GM18858 (cell line): ENCODE measurements at regions not wholly inside any gene's neighbourhood (a gene's known extent, or its start where the extent isn't known, plus 50 kb on each side); places are given as distances from the start of the nearest gene placed in this dataset.
"Not testable (repeated sequence)": the region's sequence is repeated elsewhere in the genome, so short reads cannot be mapped to it uniquely, and the experiment has no call there.

Experiments
- ATAC-seq: cut with Tn5 transposase; IDR thresholded peaks from one replicate; pipeline ENCODE4 v1.9.1; 2021; ENCODE audit not compliant: unreplicated experiment

DNA sequence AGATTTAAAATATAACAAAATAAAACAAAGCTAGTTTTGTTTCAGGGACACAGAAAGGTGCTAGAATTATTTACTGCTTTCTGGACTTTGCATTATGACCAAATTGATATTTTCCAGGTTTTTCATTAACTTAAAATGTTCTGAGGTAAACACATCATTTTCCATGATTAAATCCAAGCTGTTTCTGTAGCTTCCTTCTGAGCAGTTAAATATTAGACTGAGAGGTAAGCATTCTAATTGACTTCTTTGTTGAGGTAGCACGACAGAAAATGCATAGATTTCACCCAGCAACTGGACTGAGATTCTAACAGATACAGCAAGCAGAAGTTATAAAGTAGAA, 98.3 kb downstream of the BMP4 start:
- ATAC-seq = no peak

DNA sequence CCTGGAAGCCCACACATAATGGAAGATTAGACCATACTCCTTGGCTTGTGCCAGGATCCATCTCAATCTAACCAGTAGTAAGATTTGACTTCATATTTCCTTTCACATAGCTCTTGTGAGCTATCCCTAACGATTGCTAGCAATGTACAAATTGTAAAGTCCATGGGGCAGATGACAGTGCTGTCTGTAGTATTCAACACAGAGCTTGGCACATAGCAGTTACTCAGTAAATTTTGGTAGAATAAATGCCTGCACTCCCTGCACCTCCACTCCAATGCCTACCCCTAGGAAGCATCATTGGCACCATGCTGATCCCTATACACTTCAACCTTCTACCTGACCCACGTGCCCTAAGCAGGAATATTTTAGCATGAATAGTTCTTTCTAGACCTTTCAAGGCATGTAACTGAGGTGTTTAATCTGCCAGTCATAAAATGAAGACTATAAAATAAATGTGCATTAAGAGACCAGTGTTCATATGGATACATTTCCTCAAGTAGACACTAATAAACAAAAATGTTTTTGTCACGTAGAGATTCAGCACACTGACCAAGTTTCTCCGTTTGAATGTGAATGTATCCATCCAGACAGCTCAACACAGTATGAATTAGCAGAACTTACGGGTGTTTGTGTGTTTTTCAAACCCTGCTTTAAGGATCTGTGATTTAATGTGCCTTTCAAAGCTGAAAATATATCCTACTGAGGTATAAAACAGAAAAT, 98.8 kb downstream of the BMP4 start:
- no peak for ATAC-seq

DNA sequence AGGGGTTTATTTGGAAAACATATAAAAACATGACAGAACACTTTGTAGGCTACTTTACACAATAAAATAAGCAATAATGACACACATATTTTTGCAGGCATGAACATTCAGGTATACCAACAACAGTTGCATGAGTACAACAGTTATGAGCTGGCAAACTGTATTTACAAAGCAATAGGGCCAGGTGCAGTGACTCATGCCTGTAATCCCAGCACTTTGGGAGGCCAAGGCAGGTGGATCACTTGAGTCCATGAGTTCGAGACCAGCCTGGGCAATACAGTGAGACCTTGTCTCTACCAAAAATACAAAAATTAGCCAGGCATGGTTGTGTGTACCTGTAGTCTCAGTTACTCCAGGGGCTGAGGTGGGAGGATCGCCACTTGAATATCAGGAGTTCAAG, 101.1 kb downstream of the BMP4 start:
- no peak for ATAC-seq

DNA sequence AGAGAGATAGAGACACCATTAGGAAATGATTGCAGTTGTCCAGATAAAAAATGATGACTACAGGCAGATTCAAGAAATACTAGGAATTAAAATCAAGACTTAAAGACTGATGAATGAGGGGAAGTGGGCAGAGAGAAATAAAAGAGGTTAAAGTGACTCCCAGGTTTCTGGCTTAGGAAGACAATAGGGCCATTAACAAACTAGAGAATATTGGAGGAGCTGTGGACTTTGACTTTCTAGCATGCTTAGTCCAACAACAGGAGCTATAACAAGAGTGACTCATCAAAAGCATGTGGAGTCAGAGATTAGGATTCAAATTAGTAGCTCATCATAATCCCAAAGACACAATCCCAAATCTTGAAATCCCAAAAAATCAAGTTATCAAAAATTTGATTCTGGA, 101.5 kb downstream of the BMP4 start:
- no peak for ATAC-seq

DNA sequence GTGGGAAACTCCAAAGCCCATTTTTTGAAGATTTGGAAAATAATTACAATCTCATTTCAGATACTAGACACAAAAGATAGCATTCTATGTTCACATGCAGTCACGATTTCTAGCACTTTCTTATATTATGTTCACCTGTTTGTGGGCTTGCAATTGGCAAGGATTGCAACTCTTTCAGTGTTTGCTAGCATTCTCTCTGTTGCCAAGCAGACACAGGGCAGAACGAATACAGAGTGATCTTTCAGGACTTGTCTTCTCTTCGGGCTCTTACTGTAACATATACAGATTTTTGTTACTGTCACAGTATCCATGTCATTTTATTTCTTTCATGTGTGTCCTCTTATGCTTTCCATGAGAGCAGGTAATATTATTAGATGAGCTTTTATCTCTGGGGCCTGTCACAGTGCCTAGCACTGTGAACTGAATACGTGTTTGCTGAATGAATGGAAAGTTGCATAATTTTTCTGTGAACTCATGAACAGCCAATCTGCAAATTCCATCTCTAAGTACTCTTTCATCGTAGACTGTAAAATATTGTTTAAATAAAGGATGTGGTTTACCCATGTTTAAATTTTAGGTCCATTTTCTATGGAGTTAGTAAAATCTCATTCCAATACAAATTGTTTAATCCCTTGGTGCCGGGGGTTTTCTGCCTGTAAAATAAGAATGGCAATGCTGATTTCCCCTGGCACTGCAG, 105.1 kb downstream of the BMP4 start:
- no peak for ATAC-seq

DNA sequence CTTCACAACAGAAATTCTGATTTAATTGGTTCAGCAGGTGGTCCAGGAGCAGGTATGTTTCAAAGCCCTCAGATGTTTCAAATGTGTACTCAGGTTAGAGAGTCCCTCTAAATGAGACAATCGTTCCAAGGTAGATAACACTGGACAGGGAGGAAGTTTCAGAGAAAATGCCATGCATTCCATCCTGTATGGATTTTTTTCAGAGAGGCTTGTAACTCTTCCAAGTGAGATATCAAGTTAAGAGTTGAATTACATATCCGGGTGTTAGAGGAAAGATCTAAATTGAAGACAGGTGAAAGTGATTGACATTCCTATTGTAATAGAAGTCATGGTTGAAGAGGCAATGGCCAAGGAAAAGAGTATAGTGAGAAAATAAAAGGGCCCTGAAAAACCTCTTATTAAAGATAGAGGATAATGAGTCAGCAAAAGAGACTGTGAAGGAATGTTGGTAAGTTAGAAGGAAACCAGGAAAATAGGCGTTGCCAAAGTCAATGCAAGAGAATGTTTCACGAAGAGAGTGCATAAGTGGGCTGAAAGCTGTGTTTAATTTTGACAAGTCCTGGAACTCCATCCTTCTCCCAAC, 105.8 kb downstream of the BMP4 start:
- ATAC-seq = no peak

DNA sequence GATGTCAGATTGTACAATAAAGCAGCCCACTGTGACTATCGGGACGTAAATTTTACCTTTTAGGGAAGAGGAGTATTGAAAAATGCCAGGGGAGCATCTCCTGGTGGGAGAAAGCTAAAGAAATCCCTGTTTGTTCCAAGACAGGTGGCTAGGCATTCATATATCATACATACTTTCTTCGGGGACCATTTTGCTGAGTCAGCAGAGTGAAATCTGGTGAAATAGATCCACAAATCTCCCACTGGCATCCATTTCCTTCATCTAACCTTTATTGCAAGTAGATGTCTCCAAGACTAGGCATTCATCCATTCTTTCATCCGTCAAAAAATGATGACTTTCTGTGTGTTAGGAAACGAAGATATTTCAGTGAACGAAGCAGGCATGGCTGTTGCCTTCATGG, 107.1 kb downstream of the BMP4 start:
- no peak for ATAC-seq

DNA sequence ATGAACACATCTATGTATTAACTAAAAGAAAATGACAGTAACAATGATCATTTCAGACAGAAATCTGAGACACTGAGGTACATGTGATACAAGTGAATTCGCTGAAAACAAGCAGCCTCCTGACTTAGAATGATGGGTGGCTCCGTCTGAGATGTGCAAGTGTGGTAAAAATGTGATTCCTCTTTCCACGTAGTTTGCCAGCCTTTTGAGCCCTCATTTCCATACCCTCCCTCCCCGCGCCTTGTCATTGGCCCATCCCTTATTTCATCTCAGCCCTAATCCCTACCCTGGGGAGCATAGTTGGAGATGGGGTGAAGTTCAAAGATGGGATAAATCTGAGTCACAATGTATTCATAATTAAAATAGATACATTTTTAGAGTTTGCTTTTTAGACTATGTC, 107.8 kb downstream of the BMP4 start:
- ATAC-seq = no peak

DNA sequence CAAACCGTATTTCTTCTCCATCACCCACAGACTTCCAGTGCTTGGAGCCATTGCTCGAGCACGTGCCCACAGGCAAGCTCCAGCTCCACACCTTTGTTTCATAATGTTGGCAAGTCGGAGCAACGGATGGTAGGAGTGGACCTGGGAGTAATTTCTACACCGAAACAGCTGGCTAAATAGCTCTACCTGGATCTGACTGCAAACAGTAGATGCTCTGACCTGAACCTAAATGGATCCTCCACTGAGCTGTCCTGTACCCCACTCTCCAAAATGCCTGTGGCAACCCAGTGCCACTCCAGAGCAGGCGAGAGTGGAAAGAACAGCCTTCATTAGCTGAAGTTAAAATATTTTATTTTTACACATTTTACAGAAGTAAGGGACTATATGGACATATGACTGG, 108.7 kb downstream of the BMP4 start:
- no peak for ATAC-seq

DNA sequence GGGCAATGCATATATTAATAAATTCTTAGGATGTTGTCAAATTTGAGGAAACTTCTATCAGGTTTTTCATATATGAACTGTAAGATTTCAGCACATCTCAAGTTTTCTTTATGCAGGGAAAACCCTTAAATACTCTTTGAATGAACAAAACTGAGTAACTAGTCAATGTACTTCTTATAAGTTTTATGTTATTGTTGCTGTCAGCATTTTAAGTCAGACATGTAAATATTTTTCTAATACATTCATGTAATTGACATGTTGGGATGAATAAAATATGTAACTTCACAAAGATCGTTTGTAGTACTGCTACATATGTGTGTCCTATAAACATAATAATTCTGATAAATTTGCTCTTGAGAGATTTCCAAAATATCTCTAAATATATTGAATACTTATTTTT, 109.6 kb downstream of the BMP4 start:
- ATAC-seq = no peak

DNA sequence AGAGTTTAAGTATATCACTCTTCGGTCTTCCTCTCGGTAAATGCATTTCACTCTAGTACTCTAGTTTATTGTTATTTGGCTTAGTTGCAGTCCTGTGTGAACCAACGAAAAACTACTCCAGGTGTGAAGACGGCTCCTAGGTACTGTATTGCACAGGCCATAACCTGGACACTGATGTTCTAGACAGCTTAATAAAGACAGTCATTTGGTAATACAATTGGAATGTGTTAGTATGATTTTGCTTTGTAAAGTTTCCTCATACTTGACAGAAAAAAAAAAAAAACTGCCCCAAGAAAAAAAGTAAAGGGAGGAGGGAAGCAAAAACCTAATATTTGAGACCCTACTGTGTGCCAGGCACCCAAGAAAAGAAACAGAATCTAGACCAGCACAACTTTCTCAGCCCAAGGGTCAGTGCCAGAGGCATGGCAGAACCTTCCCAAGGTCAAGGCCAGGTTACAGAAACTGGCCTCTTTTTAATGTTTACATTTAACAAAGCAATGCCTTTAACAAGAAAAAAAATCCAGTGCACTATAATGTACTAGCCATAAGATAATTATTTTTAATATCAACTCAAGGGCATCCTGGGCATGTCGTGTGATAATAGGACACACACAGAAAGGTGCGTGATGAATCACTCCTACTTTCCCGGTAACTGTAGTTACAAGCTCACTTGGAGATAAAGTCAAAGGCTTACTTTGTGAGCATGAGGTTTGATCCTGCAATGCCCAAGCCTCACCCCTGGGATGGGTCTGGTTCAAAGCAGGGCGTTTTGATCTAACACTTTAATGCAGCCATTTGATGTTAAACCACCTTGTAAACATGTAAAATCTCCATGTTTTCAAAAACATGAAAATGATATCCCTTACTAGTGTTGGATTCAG, 110.6 kb downstream of the BMP4 start:
- ATAC-seq = no peak

DNA sequence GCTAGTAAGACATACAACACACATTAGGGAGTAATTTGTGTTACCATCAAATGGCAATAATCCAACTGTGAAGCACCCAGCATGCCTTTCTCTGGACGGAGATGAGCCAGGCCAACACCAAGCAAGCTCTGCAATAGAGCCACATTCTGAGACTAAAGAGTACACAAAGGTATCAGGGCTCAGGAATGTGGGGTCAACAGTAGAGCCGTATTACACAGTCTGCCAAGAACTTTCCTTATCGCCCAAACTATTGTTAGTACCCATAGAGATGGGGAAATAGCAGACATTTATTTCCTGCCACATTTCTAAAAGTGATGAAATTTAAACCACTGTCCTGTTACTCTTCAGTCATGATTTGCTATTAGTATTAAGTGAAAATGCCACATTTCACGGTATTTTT, 113.7 kb downstream of the BMP4 start:
- ATAC-seq = no peak

DNA sequence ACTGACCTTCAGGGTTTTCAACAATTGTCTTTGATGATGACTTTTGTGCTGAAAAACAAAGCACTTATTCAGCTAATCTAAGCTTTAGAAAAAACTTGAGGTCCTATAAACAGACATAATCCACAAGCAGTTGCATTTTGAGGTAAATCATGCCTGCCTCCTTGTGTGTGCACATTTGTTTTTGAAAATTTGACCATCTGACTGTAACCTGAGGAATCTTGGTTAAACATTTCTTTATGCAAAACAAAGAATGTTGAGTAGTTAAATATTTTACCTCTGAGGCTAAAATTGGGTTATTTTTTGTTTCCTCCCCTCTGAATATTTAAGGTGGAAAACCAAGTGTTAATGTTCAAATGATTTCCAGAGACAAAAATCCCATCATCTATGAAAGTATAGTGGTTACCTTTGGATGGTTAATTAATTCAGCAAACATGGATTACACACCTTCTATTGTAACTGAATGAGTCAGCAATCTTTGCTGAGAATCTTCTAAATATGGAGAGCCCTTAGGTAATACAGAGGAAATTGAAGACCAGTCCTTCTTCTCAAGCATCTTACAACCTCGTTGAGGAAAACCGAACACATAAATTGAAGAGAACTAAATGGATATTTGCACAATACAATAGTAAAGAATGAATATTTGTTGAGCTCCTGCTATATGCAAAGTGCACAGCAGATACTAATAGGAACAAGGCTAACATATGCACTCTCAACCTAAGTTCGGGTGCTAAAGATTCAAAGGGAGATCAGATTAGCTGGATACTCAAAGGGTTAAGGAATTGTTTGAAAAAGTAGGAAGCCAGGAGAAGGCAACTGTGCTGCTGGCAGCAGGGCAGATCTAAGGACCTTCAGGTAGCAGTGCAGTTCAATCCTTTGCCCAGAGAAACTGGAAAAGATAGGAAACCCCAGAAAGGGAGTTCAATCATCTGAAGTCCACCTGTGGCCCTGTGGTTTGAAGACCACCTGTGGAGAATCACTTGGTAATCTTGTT, 115.2 kb downstream of the BMP4 start:
- ATAC-seq = no peak

DNA sequence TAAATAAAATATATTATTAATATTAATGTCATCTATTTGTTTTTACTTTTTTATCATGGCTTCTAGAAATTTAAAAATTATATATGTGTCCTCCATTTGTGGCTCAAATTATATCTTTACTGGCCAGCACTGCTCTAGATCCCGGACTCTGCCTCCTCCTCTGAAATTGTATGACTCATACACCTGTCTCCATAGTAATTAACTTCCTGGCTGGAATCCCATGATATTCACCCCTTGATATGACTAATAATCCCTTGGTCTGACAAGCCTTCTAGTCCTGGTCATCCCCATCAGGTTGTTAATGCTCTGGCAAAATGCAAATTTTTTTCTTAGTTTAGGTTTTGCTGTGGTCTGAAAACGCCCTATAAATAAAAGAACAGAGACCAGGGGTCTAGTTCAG, 116.2 kb downstream of the BMP4 start:
- no peak for ATAC-seq

DNA sequence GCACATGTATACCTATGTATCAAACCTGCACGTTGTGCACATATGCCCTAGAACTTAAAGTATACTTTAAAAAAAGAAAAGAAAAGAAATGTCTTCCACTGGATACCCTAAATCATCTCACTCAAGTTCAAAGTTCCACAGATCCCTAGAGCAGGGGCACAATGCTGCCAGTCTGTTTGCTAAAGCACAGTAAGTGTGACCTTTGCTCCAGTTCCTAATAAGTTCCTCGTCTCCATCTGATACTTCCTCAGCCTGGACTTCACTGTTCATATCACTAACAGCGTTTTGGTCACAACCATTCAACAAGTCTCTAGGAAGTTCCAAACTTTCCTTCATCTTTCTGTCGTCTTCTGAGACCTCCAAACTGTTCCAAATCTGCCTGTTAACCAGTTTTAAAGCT, 118.3 kb downstream of the BMP4 start:
- ATAC-seq = no peak

DNA sequence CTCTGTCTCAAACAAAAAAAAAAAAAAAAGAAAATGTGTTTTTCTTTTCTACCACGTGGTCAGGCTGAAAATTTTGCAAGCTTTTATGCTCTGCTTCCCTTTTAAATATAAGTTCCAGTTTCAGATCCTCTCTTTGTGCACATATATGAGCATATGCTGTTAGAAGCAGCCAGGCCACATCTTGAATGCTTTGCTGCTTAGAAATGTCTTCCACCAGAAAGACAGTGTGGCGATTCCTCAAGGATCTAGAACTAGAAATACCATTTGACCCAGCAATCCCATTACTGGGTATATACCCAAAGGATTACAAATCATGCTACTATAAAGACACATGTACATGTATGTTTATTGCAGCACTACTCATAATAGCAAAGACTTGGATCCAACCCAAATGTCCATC, 119.0 kb downstream of the BMP4 start:
- not testable (repeated sequence) for ATAC-seq

DNA sequence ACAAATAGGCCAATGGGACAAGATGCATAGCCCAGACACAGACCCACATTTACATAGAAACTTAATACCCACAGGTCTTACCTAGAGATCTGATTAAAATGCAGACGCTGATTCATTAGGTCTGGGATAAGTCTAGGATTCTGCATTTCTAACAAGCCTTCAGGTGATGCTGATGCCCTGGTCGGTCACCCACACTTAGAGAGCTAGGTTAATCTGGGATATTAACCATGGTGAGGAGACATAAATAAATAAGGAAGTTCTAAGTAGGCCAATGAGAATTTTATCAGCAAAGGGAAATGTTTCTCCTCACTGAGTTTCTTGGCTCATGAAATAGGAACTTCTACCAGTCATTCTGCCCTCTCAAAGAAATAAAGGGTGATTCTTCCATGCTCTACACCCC, 120.1 kb downstream of the BMP4 start:
- ATAC-seq = no peak

DNA sequence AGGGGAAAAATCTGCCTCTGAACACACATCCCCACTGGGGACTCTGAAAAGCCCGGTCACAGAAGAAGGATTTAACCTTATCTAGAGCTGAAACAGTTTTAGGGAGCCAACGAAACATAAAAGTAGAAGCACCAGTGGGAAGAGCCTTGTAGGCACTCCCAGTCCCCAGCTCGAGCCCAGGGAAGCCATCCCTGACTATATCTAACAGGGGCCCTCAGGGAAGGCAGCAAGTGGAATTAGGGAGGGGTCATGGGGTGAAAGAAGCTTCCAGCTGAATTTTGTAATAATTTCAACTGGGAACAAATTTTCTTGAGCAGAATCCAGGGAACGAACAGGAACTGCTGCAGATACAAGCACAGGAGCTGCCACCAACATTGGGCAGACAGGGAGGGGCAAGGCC, 127.8 kb downstream of the BMP4 start:
- ATAC-seq = no peak

DNA sequence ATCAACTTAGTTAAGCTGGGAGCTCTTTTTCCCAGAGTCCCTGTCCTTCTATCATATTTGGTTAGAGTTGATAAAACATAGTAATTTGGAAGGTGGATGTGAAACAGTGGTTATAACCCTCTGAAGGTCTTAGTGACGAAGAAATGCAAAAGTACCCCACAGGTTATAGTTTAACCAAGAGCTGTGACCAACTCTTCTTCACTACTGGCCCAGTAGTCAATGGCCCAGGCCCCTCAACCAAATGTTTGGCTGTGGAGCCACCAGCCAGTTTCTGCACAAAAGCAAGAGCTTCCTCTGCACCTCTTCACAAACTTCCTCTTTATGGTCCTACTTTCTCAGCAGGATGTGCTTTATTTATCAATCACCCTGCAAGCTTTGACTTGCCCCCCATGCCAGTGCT, 132.6 kb downstream of the BMP4 start:
- no peak for ATAC-seq

DNA sequence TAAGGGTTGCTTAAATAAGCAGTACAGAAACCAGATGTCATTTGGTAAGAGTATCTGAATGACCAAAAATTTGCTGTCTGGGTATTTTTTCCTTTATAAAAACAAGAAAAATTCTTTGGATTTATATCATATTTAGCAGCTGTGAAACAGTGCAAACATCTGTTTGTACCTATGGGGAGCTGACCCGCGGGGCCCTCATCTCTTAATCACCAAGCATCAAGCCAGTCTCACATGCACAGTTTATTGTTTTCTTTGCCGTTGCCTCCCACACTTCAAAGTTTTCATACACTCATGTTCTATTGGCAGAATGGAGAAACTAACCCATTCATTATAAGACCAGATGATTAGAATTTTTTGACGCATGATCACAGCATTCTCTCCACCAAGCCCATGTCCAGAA, 142.2 kb downstream of the BMP4 start:
- no peak for ATAC-seq

DNA sequence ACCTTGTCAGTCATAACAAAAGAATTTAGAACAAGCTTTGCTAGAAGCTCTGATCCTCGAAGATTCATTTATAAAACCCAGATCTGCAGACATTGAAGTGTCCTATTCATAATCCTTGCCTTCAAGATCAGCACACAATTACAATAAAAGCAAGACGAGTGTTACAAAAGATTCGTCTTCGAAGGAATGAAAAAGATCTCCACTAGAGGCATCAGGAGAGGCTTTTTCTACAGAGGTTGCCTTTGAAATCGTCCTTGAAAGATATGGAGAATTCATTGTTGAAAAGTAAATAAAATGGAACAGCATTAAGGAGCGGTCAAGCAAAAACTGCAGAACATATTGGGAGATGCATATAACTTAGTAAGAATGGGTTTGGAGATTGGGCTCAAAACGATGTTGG, 146.4 kb downstream of the BMP4 start:
- ATAC-seq = no peak
